ENCODE measurements at regions not wholly inside any gene's neighbourhood (a gene's known extent, or its start where the extent isn't known, plus 50 kb on each side); places are given as distances from the start of the nearest gene placed in this dataset.

- Histone ChIP-seq H3K79me2 (ENCODE audit: control insufficient read depth, insufficient read depth, low read length) (no peaks in the 10 kb centered on the region), H3K9ac (ENCODE audit: control insufficient read depth, extremely low read depth, insufficient read depth, low read length) (no peak overlapping the region), H3K9me1 (ENCODE audit: control insufficient read depth, extremely low read depth, insufficient read depth, low read length) (no peaks in the 10 kb centered on the region), H3K27me3 (ENCODE audit: control insufficient read depth, extremely low read depth, insufficient read depth, low read length) (no peaks in the 10 kb centered on the region), H4K20me1 (ENCODE audit: control insufficient read depth, extremely low read depth, insufficient read depth, low read length) (no peaks in the 10 kb centered on the region), H3K4me3 (ENCODE audit: control insufficient read depth in 2 of 3, extremely low read depth in 1 of 3, insufficient read depth in 2 of 3, low read depth in 1 of 3, low read length in 3 of 3) (no peak overlapping the region), H3K4me1 (ENCODE audit: control insufficient read depth, extremely low read depth, insufficient read depth, low read length) (no peaks in the 10 kb centered on the region), H3K27ac (ENCODE audit: control insufficient read depth, insufficient read depth, low read length) (no peak overlapping the region), H2AFZ (ENCODE audit: control insufficient read depth, low read length) (no peak overlapping the region), H3K9me3 (ENCODE audit: control insufficient read depth, low read depth, low read length) (no peaks in the 10 kb centered on the region), H3K36me3 (ENCODE audit: control insufficient read depth in 2 of 2, extremely low read depth in 1 of 2, insufficient read depth in 2 of 2, low read length in 2 of 2) (no peaks in the 10 kb centered on the region), H3K4me2 (ENCODE audit: control insufficient read depth, extremely low read depth, insufficient read depth, low read depth, low read length) (no peak overlapping the region)
- TF ChIP-seq CTCF (optimal IDR thresholded peaks at IDR 0.05 in 1 of 3, IDR thresholded peaks at IDR 0.05 in 1 of 3, conservative IDR thresholded peaks at IDR 0.05 in 1 of 3; ENCODE audit: extremely low read depth in 1 of 3, insufficient read depth in 2 of 3, low read length in 3 of 3): no peak
- no peak for TF ChIP-seq EZH2 (IDR thresholded peaks at IDR 0.05; ENCODE audit: low read length)
- FAIRE-seq (no peak), DNase-seq (ENCODE audit: low read depth, low spot score) (no peak)
- dilution Hi-C loops (cut with MboI; ENCODE audit: extremely low pct_ligation_motif_present, low sequenced_read_pairs): no loop called here
Measured at GRCh38 chr9:81293651-81294050, 395.7 kb downstream of the TLE1 start.

GRCh38 chr9:81292056-81292805 is 397.1 kb downstream of the TLE1 start:
- dilution Hi-C loops (cut with MboI; ENCODE audit: extremely low pct_ligation_motif_present, low sequenced_read_pairs): no loop called here
- H2AFZ ChIP-seq (ENCODE audit: control insufficient read depth, low read length): no peak overlapping the region
- H3K4me2 ChIP-seq (ENCODE audit: control insufficient read depth, extremely low read depth, insufficient read depth, low read depth, low read length): no peak overlapping the region
- H3K4me1 ChIP-seq (ENCODE audit: control insufficient read depth, extremely low read depth, insufficient read depth, low read length): no peaks in the 10 kb centered on the region
- no peak for DNase-seq (ENCODE audit: low read depth, low spot score)
- TF ChIP-seq EZH2 (IDR thresholded peaks at IDR 0.05; ENCODE audit: low read length) (no peak), CTCF (optimal IDR thresholded peaks at IDR 0.05 in 1 of 3, IDR thresholded peaks at IDR 0.05 in 1 of 3, conservative IDR thresholded peaks at IDR 0.05 in 1 of 3; ENCODE audit: extremely low read depth in 1 of 3, insufficient read depth in 2 of 3, low read length in 3 of 3) (no peak)
- H4K20me1 ChIP-seq (ENCODE audit: control insufficient read depth, extremely low read depth, insufficient read depth, low read length): no peaks in the 10 kb centered on the region
- H3K4me3 ChIP-seq (ENCODE audit: control insufficient read depth in 2 of 3, extremely low read depth in 1 of 3, insufficient read depth in 2 of 3, low read depth in 1 of 3, low read length in 3 of 3): no peak overlapping the region
- H3K9ac ChIP-seq (ENCODE audit: control insufficient read depth, extremely low read depth, insufficient read depth, low read length): no peak overlapping the region
- no peak overlapping the region for H3K27ac ChIP-seq (ENCODE audit: control insufficient read depth, insufficient read depth, low read length)
- no peaks in the 10 kb centered on the region for H3K79me2 ChIP-seq (ENCODE audit: control insufficient read depth, insufficient read depth, low read length)
- FAIRE-seq: no peak
- no peaks in the 10 kb centered on the region for H3K36me3 ChIP-seq (ENCODE audit: control insufficient read depth in 2 of 2, extremely low read depth in 1 of 2, insufficient read depth in 2 of 2, low read length in 2 of 2)
- no peaks in the 10 kb centered on the region for H3K27me3 ChIP-seq (ENCODE audit: control insufficient read depth, extremely low read depth, insufficient read depth, low read length)
- H3K9me3 ChIP-seq (ENCODE audit: control insufficient read depth, low read depth, low read length): no peaks in the 10 kb centered on the region
- H3K9me1 ChIP-seq (ENCODE audit: control insufficient read depth, extremely low read depth, insufficient read depth, low read length): no peaks in the 10 kb centered on the region
